ENCODE measurements at regions not wholly inside any gene's neighbourhood (a gene's known extent, or its start where the extent isn't known, plus 50 kb on each side); places are given as distances from the start of the nearest gene placed in this dataset.
"Not testable (repeated sequence)": the region's sequence is repeated elsewhere in the genome, so short reads cannot be mapped to it uniquely, and the experiment has no call there.

DNA sequence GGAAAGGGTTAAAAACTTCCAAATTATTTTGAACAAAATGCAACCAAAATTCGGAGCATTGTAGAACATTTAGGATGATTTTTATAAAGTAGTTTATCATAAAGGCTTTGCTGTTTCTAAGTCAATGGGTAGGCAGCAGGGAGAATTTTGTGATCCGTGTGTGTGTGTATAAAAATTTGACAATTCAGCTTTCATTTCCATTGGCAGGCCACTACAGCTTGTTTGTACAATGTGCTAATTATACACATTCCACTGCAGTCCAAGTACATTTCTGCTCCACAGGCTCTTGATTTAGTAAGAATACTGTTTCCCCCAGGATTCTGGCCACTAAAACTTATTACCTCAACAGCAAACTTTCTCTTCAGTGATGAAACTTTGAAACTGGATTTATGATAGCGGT is 71.8 kb upstream of the LTBP1 start:
- Histone ChIP-seq H3K9me3 (ENCODE audit: control insufficient read depth, low read length) (no peaks in the 10 kb centered on the region), H3K4me3 (ENCODE audit: insufficient read depth, low read depth, low read length) (no peak overlapping the region), H3K36me3 (ENCODE audit: control insufficient read depth, insufficient read depth, low read length) (no peaks in the 10 kb centered on the region), H3K27me3 (ENCODE audit: control insufficient read depth, insufficient read depth, low read length, poor library complexity, severe bottlenecking) (no peaks in the 10 kb centered on the region), H3K27ac (ENCODE audit: insufficient read depth, low read depth, low read length, poor library complexity, severe bottlenecking) (no peak overlapping the region), H3K4me1 (ENCODE audit: control insufficient read depth, insufficient read depth, low read length) (no peaks in the 10 kb centered on the region)
- WGBS, 2 experiments: 94 to 99% methylated on average over 3 of the region's 3 CpGs

DNA sequence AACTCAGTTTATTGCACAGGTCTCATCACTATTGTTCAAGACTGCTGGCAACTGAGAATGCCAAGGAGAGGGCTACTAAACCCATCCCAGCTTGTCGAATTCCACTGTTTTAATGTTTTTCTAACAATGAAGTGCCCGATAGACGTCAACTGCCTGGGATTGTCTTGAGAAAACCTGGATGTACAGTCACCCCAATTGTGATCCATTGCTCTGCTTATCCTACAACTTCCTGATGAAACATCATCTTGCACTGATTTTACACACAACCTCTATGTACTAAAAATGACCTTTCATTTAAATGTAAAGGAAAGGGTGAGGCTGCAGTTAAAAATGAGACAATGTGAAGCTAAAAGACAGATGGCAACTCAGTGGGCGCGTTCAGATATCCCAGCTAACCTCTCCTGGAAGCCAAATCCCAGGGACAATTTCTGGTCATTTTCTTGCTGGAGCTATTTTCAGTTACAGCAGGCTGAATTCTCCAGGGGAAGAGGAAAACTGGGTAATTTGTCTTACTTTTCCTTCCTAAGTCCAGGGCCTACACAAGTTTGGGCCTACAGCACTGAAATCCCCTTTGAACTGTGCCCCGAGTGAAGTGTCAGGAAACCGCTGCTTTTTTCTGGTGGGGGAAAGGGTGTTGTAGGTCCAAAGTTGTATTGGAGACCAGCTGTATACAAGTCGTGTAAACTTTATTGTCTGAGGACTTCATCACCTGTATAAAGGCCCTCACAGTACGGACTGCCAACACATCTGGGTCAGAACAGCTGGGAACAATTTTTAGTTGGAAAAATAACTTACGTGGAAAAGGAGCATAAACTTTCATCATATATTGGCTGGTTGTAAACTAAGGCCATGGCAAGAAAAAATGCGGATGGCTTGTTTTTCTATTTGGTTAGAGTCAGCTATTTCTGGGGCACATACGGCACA is 68.9 kb upstream of the LTBP1 start:
- 92 to 96% methylated on average over 12 of the region's 12 CpGs for WGBS, 2 experiments
- Histone ChIP-seq H3K27ac (ENCODE audit: insufficient read depth, low read depth, low read length, poor library complexity, severe bottlenecking) (no peak overlapping the region), H3K4me3 (ENCODE audit: insufficient read depth, low read depth, low read length) (no peak overlapping the region), H3K9me3 (ENCODE audit: control insufficient read depth, low read length) (no peaks in the 10 kb centered on the region), H3K27me3 (ENCODE audit: control insufficient read depth, insufficient read depth, low read length, poor library complexity, severe bottlenecking) (no peaks in the 10 kb centered on the region), H3K4me1 (ENCODE audit: control insufficient read depth, insufficient read depth, low read length) (no peaks in the 10 kb centered on the region), H3K36me3 (ENCODE audit: control insufficient read depth, insufficient read depth, low read length) (no peaks in the 10 kb centered on the region)

DNA sequence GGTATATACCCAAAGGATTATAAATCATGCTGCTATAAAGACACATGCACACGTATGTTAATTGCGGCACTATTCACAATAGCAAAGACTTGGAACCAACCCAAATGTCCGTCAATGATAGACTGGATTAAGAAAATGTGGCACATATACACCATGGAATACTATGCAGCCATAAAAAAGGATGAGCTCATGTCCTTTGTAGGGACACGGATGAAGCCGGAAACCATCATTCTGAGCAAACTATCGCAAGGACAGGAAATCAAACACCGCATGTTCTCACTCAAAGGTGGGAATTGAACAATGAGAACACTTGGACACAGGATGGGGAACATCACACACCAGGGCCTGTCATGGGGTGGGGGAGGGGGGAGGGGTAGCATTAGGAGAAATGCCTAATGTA is 66.8 kb upstream of the LTBP1 start:
- 97 to 98% methylated on average over 4 of the region's 7 CpGs for WGBS, 2 experiments
- not testable (repeated sequence) for H3K4me3 ChIP-seq (ENCODE audit: insufficient read depth, low read depth, low read length); H3K36me3 ChIP-seq (ENCODE audit: control insufficient read depth, insufficient read depth, low read length); H3K27ac ChIP-seq (ENCODE audit: insufficient read depth, low read depth, low read length, poor library complexity, severe bottlenecking); H3K9me3 ChIP-seq (ENCODE audit: control insufficient read depth, low read length); H3K4me1 ChIP-seq (ENCODE audit: control insufficient read depth, insufficient read depth, low read length); H3K27me3 ChIP-seq (ENCODE audit: control insufficient read depth, insufficient read depth, low read length, poor library complexity, severe bottlenecking)

- no peak overlapping the region for H3K4me3 ChIP-seq (ENCODE audit: insufficient read depth, low read depth, low read length)
- H3K4me1 ChIP-seq (ENCODE audit: control insufficient read depth, insufficient read depth, low read length): no peaks in the 10 kb centered on the region
- H3K36me3 ChIP-seq (ENCODE audit: control insufficient read depth, insufficient read depth, low read length): no peaks in the 10 kb centered on the region
- no peaks in the 10 kb centered on the region for H3K9me3 ChIP-seq (ENCODE audit: control insufficient read depth, low read length)
- H3K27ac ChIP-seq (ENCODE audit: insufficient read depth, low read depth, low read length, poor library complexity, severe bottlenecking): peak overlapping the region; percentile 44
- H3K27me3 ChIP-seq (ENCODE audit: control insufficient read depth, insufficient read depth, low read length, poor library complexity, severe bottlenecking): no peaks in the 10 kb centered on the region
- WGBS, 2 experiments: 88 to 91% methylated on average over 10 of the region's 10 CpGs
Measured at GRCh38 chr2:32882816-32883810, 63.6 kb upstream of the LTBP1 start.

DNA sequence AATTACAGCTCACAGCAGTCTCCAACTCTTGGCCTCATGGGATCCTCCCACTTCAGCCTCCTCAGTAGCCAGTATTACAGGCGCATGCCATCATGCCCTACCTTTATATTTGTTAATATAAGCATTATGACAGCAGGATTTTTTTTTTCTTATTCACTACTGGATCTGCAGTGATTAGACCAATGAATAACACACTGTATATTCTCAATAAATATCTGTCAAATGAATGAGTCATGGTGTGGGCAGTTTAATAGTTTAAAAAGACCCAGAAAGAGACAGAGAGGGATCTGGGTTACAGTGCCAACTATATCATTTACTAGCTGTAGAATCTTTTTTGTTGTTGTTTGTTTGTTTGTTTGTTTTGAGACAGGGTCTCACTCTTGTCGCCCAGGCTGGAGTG is 62.4 kb upstream of the LTBP1 start:
- H3K36me3 ChIP-seq (ENCODE audit: control insufficient read depth, insufficient read depth, low read length): no peaks in the 10 kb centered on the region
- 90 to 100% methylated on average over 1 of the region's 2 CpGs for WGBS, 2 experiments
- no peaks in the 10 kb centered on the region for H3K27me3 ChIP-seq (ENCODE audit: control insufficient read depth, insufficient read depth, low read length, poor library complexity, severe bottlenecking)
- no peak overlapping the region for H3K27ac ChIP-seq (ENCODE audit: insufficient read depth, low read depth, low read length, poor library complexity, severe bottlenecking)
- no peaks in the 10 kb centered on the region for H3K4me1 ChIP-seq (ENCODE audit: control insufficient read depth, insufficient read depth, low read length)
- no peak overlapping the region for H3K4me3 ChIP-seq (ENCODE audit: insufficient read depth, low read depth, low read length)
- H3K9me3 ChIP-seq (ENCODE audit: control insufficient read depth, low read length): no peaks in the 10 kb centered on the region

GRCh38 chr2:32886397-32887055 is 60.2 kb upstream of the LTBP1 start:
- H3K36me3 ChIP-seq (ENCODE audit: control insufficient read depth, insufficient read depth, low read length); H3K9me3 ChIP-seq (ENCODE audit: control insufficient read depth, low read length); H3K4me3 ChIP-seq (ENCODE audit: insufficient read depth, low read depth, low read length); H3K27me3 ChIP-seq (ENCODE audit: control insufficient read depth, insufficient read depth, low read length, poor library complexity, severe bottlenecking); H3K4me1 ChIP-seq (ENCODE audit: control insufficient read depth, insufficient read depth, low read length); H3K27ac ChIP-seq (ENCODE audit: insufficient read depth, low read depth, low read length, poor library complexity, severe bottlenecking): not testable (repeated sequence)
- WGBS, 2 experiments: 95% methylated on average over 34 of the region's 34 CpGs

GRCh38 chr2:32887125-32887524 is 59.6 kb upstream of the LTBP1 start:
- H3K36me3 ChIP-seq (ENCODE audit: control insufficient read depth, insufficient read depth, low read length): no peaks in the 10 kb centered on the region
- no peaks in the 10 kb centered on the region for H3K9me3 ChIP-seq (ENCODE audit: control insufficient read depth, low read length)
- no peaks in the 10 kb centered on the region for H3K27me3 ChIP-seq (ENCODE audit: control insufficient read depth, insufficient read depth, low read length, poor library complexity, severe bottlenecking)
- no peaks in the 10 kb centered on the region for H3K4me1 ChIP-seq (ENCODE audit: control insufficient read depth, insufficient read depth, low read length)
- no peak overlapping the region for H3K4me3 ChIP-seq (ENCODE audit: insufficient read depth, low read depth, low read length)
- no peak overlapping the region for H3K27ac ChIP-seq (ENCODE audit: insufficient read depth, low read depth, low read length, poor library complexity, severe bottlenecking)
- 90 to 100% methylated on average over 1 of the region's 2 CpGs for WGBS, 2 experiments

DNA sequence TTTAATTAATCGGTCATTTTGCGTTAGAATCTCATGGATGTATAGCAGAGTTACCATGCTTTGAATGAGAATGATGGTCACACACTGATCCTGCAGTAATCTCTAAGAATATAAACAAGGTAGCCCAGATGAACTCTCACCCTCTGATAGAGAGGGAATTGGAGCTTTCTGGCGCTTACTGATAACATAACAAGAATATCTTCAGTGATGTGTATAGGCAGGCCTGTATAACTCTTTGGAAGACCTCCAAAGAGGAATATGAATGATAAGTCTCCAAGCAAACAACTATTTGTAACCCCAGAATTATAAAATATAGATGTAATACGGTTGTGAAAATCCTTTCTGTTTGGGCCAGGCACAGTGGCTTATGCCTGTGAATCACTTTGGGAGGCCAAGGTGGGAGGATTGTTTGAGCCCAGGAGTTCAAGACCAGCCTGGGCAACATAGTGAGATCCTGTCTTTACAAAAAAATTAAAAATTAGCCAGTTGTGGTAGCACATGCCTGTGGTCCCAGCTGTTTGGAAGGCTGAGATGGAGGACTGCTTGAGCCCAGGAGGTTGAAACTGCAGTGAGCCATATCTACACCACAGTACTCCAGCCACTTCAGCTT is 52.5 kb upstream of the LTBP1 start:
- no peak overlapping the region for H3K4me3 ChIP-seq (ENCODE audit: insufficient read depth, low read depth, low read length)
- H3K27me3 ChIP-seq (ENCODE audit: control insufficient read depth, insufficient read depth, low read length, poor library complexity, severe bottlenecking): no peaks in the 10 kb centered on the region
- H3K9me3 ChIP-seq (ENCODE audit: control insufficient read depth, low read length): no peaks in the 10 kb centered on the region
- 95 to 96% methylated on average over 3 to 4 of the region's 4 CpGs for WGBS, 2 experiments
- H3K36me3 ChIP-seq (ENCODE audit: control insufficient read depth, insufficient read depth, low read length): no peaks in the 10 kb centered on the region
- no peaks in the 10 kb centered on the region for H3K4me1 ChIP-seq (ENCODE audit: control insufficient read depth, insufficient read depth, low read length)
- no peak overlapping the region for H3K27ac ChIP-seq (ENCODE audit: insufficient read depth, low read depth, low read length, poor library complexity, severe bottlenecking)

DNA sequence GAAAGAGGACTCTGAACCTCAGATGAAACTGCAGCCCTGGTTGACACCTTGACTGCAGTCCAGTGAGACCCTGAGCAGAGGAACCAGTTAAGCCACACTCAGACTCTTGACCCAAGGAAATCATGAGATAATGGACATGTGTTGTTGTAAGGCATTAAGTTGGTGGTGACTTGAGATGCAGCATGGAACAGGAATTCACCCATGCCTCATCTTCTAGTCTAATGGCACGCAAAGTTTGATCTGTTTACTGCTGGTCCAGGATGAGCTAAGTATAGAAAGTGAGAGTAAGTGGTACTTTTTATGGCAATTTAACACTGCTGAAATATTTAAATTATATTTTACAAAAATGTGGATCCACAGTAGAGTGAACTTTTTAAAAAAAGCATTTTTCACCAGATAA is 51.3 kb upstream of the LTBP1 start:
- H3K27me3 ChIP-seq (ENCODE audit: control insufficient read depth, insufficient read depth, low read length, poor library complexity, severe bottlenecking): no peaks in the 10 kb centered on the region
- H3K4me3 ChIP-seq (ENCODE audit: insufficient read depth, low read depth, low read length): no peak overlapping the region
- H3K27ac ChIP-seq (ENCODE audit: insufficient read depth, low read depth, low read length, poor library complexity, severe bottlenecking): no peak overlapping the region
- H3K4me1 ChIP-seq (ENCODE audit: control insufficient read depth, insufficient read depth, low read length): no peaks in the 10 kb centered on the region
- 88 to 100% methylated on average over 1 of the region's 1 CpG for WGBS, 2 experiments
- H3K36me3 ChIP-seq (ENCODE audit: control insufficient read depth, insufficient read depth, low read length): no peaks in the 10 kb centered on the region
- H3K9me3 ChIP-seq (ENCODE audit: control insufficient read depth, low read length): no peaks in the 10 kb centered on the region

Data from ectodermal cell (in vitro differentiated cells).